ENCODE measurements at regions not wholly inside any gene's neighbourhood (a gene's known extent, or its start where the extent isn't known, plus 50 kb on each side); places are given as distances from the start of the nearest gene placed in this dataset.

GRCh38 chr11:116471608-116472256 lies 301.1 kb downstream of the BUD13 start:
- peak; percentile 2 to 65 for DNase-seq (ENCODE audit: low read depth in 2 of 2)
- no peak overlapping the region for H2AFZ ChIP-seq (ENCODE audit: low read length)
- H3K9ac ChIP-seq (ENCODE audit: insufficient read depth, low read length): no peak overlapping the region
- no peak overlapping the region for H3K4me2 ChIP-seq (ENCODE audit: extremely low read depth, insufficient read depth, low read length)
- no peak overlapping the region for H3K4me3 ChIP-seq (replicated peaks in 1 of 4; ENCODE audit: control extremely low read depth in 1 of 4, insufficient read depth in 1 of 4, low read depth in 3 of 4, low read length in 4 of 4)
- no peaks in the 10 kb centered on the region for H3K4me1 ChIP-seq (ENCODE audit: control insufficient read depth, extremely low read depth, insufficient read depth, low read length)
- H3K79me2 ChIP-seq (ENCODE audit: control insufficient read depth, insufficient read depth, low read length): no peaks in the 10 kb centered on the region
- no peaks in the 10 kb centered on the region for H4K20me1 ChIP-seq (ENCODE audit: control insufficient read depth, extremely low read depth, insufficient read depth, low read length)
- H3K36me3 ChIP-seq (ENCODE audit: control insufficient read depth, insufficient read depth, low read length): no peaks in the 10 kb centered on the region
- TF ChIP-seq CTCF (conservative IDR thresholded peaks at IDR 0.05 in 1 of 2, IDR thresholded peaks at IDR 0.05 in 1 of 2; ENCODE audit: low read depth in 1 of 2, low read length in 2 of 2) (no peak), EZH2 (IDR thresholded peaks at IDR 0.05; ENCODE audit: low read length, missing control alignments) (no peak)
- no peaks in the 10 kb centered on the region for H3K9me3 ChIP-seq (ENCODE audit: control insufficient read depth, insufficient read depth, low read depth, low read length)
- H3K27ac ChIP-seq (ENCODE audit: insufficient read depth, low read length): no peak overlapping the region
- H3K27me3 ChIP-seq (ENCODE audit: control insufficient read depth, insufficient read depth, low read length): no peaks in the 10 kb centered on the region

- no peaks in the 10 kb centered on the region for H3K9me3 ChIP-seq (ENCODE audit: control insufficient read depth, insufficient read depth, low read depth, low read length)
- no peak overlapping the region for H2AFZ ChIP-seq (ENCODE audit: low read length)
- no peak overlapping the region for H3K4me2 ChIP-seq (ENCODE audit: extremely low read depth, insufficient read depth, low read length)
- H3K4me1 ChIP-seq (ENCODE audit: control insufficient read depth, extremely low read depth, insufficient read depth, low read length): no peaks in the 10 kb centered on the region
- H4K20me1 ChIP-seq (ENCODE audit: control insufficient read depth, extremely low read depth, insufficient read depth, low read length): no peaks in the 10 kb centered on the region
- H3K27ac ChIP-seq (ENCODE audit: insufficient read depth, low read length): no peak overlapping the region
- H3K36me3 ChIP-seq (ENCODE audit: control insufficient read depth, insufficient read depth, low read length): no peaks in the 10 kb centered on the region
- H3K9ac ChIP-seq (ENCODE audit: insufficient read depth, low read length): no peak overlapping the region
- no peak for DNase-seq (ENCODE audit: low read depth in 2 of 2)
- H3K79me2 ChIP-seq (ENCODE audit: control insufficient read depth, insufficient read depth, low read length): no peaks in the 10 kb centered on the region
- no peak overlapping the region for H3K4me3 ChIP-seq (replicated peaks in 1 of 4; ENCODE audit: control extremely low read depth in 1 of 4, insufficient read depth in 1 of 4, low read depth in 3 of 4, low read length in 4 of 4)
- TF ChIP-seq EZH2 (IDR thresholded peaks at IDR 0.05; ENCODE audit: low read length, missing control alignments) (no peak), CTCF (conservative IDR thresholded peaks at IDR 0.05 in 1 of 2, IDR thresholded peaks at IDR 0.05 in 1 of 2; ENCODE audit: low read depth in 1 of 2, low read length in 2 of 2) (no peak)
- no peaks in the 10 kb centered on the region for H3K27me3 ChIP-seq (ENCODE audit: control insufficient read depth, insufficient read depth, low read length)
Observed at GRCh38 chr11:116468699-116469098, 304.1 kb downstream of the BUD13 start.

GRCh38 chr11:116467823-116468222 lies 305.0 kb downstream of the BUD13 start:
- Histone ChIP-seq H2AFZ (ENCODE audit: low read length) (no peak overlapping the region), H3K27ac (ENCODE audit: insufficient read depth, low read length) (no peak overlapping the region)
- peak in 1 of 2 donors; percentile 4 for DNase-seq (ENCODE audit: low read depth in 2 of 2)

More at GRCh38 chr11:116467823-116468222, 305.0 kb downstream of the BUD13 start:
- no peak for TF ChIP-seq CTCF (conservative IDR thresholded peaks at IDR 0.05 in 1 of 2, IDR thresholded peaks at IDR 0.05 in 1 of 2; ENCODE audit: low read depth in 1 of 2, low read length in 2 of 2)
- TF ChIP-seq EZH2 (IDR thresholded peaks at IDR 0.05; ENCODE audit: low read length, missing control alignments): no peak
- Histone ChIP-seq H3K9me3 (ENCODE audit: control insufficient read depth, insufficient read depth, low read depth, low read length) (no peaks in the 10 kb centered on the region), H3K9ac (ENCODE audit: insufficient read depth, low read length) (no peak overlapping the region), H3K36me3 (ENCODE audit: control insufficient read depth, insufficient read depth, low read length) (no peaks in the 10 kb centered on the region), H3K4me2 (ENCODE audit: extremely low read depth, insufficient read depth, low read length) (no peak overlapping the region), H3K27me3 (ENCODE audit: control insufficient read depth, insufficient read depth, low read length) (no peaks in the 10 kb centered on the region), H3K4me1 (ENCODE audit: control insufficient read depth, extremely low read depth, insufficient read depth, low read length) (no peaks in the 10 kb centered on the region), H3K79me2 (ENCODE audit: control insufficient read depth, insufficient read depth, low read length) (no peaks in the 10 kb centered on the region), H3K4me3 (replicated peaks in 1 of 4; ENCODE audit: control extremely low read depth in 1 of 4, insufficient read depth in 1 of 4, low read depth in 3 of 4, low read length in 4 of 4) (no peak overlapping the region), H4K20me1 (ENCODE audit: control insufficient read depth, extremely low read depth, insufficient read depth, low read length) (no peaks in the 10 kb centered on the region)
